ENCODE measurements at regions not wholly inside any gene's neighbourhood (a gene's known extent, or its start where the extent isn't known, plus 50 kb on each side); places are given as distances from the start of the nearest gene placed in this dataset.

GRCh38 chr2:40629768-40630434, 178.0 kb upstream of the SLC8A1 start:
- TF ChIP-seq EZH2 (IDR thresholded peaks at IDR 0.05; ENCODE audit: borderline replicate concordance, low read depth, low read length, poor library complexity, severe bottlenecking), result no peak
- TF ChIP-seq CTCF (conservative IDR thresholded peaks at IDR 0.05; ENCODE audit: low read depth, low read length), result no peak

Measured in A673 (cell line).